HepG2 (cell line): ENCODE measurements at regions not wholly inside any gene's neighbourhood (a gene's known extent, or its start where the extent isn't known, plus 50 kb on each side); places are given as distances from the start of the nearest gene placed in this dataset.
A peak's percentile ranks its signal among the peaks of the same experiment; 100 is the strongest.

Source experiments
- ATF4 ChIP-seq, 2 experiments: fragments of 450-650 bp in 1 of 2; sonication (generic) in 1 of 2; formaldehyde crosslinking; IDR thresholded peaks; 2 replicates each; pipeline versions ENCODE4 v1.5.0 to v1.8.0; 2020 to 2022; ENCODE audit warnings: mild to moderate bottlenecking in 1 of 2, missing genetic modification reagents in 1 of 2
- CCDC6 ChIP-seq: sonication (generic); formaldehyde crosslinking; IDR thresholded peaks from 2 replicates; pipeline ENCODE4 v1.8.1; 2022; ENCODE audit warnings: mild to moderate bottlenecking, missing genetic modification reagents, moderate library complexity
- DZIP1 ChIP-seq: sonication (generic); formaldehyde crosslinking; IDR thresholded peaks from 2 replicates; pipeline ENCODE4 v1.5.0; 2020; ENCODE audit warnings: mild to moderate bottlenecking, missing genetic modification reagents
- FOSL2 ChIP-seq: sonication (generic); formaldehyde crosslinking; IDR thresholded peaks from 2 replicates; pipeline ENCODE4 v1.4.0; 2020; ENCODE audit warnings: missing genetic modification reagents
- IRX3 ChIP-seq: sonication (generic); formaldehyde crosslinking; IDR thresholded peaks from 2 replicates; pipeline ENCODE4 v1.8.1; 2023; ENCODE audit warnings: mild to moderate bottlenecking, low read depth, missing genetic modification reagents, borderline replicate concordance
- PBX3 ChIP-seq: sonication (generic); formaldehyde crosslinking; IDR thresholded peaks from 2 replicates; pipeline ENCODE4 v1.8.1; 2023; ENCODE audit warnings: missing genetic modification reagents, inconsistent platforms, borderline replicate concordance
- RCOR2 ChIP-seq: IDR thresholded peaks from 2 replicates; pipeline ENCODE4 v1.6.1; 2016; ENCODE audit warnings: missing biosample characterization, missing genetic modification reagents
- ZMYM4 ChIP-seq: sonication (generic); formaldehyde crosslinking; IDR thresholded peaks from 2 replicates; pipeline ENCODE4 v1.8.1; 2023; ENCODE audit warnings: mild to moderate bottlenecking, missing genetic modification reagents
- ZNF557 ChIP-seq: sonication (generic); formaldehyde crosslinking; IDR thresholded peaks from 2 replicates; pipeline ENCODE4 v1.4.0; 2020; ENCODE audit warnings: missing genetic modification reagents
- TF ChIP-seq, protein P1 (sequence below): sonication (generic); formaldehyde crosslinking; IDR thresholded peaks from 2 replicates; pipeline ENCODE4 v1.5.1; 2020; ENCODE audit warnings: mild to moderate bottlenecking, missing genetic modification reagents
- TF ChIP-seq, protein P2 (sequence below): sonication (generic); formaldehyde crosslinking; IDR thresholded peaks from 2 replicates; pipeline ENCODE4 v1.9.0; 2021; ENCODE audit warnings: mild to moderate bottlenecking, missing genetic modification reagents
- TF ChIP-seq, protein P3 (sequence below): sonication (generic); formaldehyde crosslinking; IDR thresholded peaks from 2 replicates; pipeline ENCODE4 v1.5.1; 2020; ENCODE audit warnings: missing genetic modification reagents, mild to moderate bottlenecking, borderline replicate concordance

- TF ChIP-seq, protein P1, sequence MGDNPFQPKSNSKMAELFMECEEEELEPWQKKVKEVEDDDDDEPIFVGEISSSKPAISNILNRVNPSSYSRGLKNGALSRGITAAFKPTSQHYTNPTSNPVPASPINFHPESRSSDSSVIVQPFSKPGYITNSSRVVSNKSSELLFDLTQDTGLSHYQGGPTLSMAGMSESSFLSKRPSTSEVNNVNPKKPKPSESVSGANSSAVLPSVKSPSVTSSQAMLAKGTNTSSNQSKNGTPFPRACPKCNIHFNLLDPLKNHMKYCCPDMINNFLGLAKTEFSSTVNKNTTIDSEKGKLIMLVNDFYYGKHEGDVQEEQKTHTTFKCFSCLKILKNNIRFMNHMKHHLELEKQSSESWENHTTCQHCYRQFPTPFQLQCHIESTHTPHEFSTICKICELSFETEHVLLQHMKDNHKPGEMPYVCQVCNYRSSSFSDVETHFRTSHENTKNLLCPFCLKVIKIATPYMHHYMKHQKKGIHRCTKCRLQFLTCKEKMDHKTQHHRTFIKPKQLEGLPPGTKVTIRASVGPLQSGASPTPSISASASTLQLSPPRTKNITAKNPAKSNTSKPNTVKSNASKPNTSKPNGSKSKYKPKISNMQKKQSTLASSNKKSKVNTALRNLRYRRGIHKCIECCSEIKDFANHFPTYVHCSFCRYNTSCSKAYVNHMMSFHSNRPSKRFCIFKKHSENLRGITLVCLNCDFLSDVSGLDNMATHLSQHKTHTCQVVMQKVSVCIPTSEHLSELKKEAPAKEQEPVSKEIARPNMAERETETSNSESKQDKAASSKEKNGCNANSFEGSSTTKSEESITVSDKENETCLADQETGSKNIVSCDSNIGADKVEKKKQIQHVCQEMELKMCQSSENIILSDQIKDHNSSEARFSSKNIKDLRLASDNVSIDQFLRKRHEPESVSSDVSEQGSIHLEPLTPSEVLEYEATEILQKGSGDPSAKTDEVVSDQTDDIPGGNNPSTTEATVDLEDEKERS (CRISPR knock-in tag): 0 out of 2 replicates have a peak, but pooled peaks have one; percentile 72
- 0 out of 4 replicates have a peak, but pooled peaks of 1 of the 2 experiments have one; percentile 52 for TF ChIP-seq ATF4 (CRISPR knock-in tag; IDR thresholded peaks at IDR 0.05)
- peak; percentile 34; the same call in 1 of the 2 replicates for TF ChIP-seq ZMYM4 (CRISPR knock-in tag)
- TF ChIP-seq FOSL2 (CRISPR knock-in tag): peak; percentile 64
- TF ChIP-seq PBX3 (CRISPR knock-in tag): no peak
- TF ChIP-seq, protein P2, sequence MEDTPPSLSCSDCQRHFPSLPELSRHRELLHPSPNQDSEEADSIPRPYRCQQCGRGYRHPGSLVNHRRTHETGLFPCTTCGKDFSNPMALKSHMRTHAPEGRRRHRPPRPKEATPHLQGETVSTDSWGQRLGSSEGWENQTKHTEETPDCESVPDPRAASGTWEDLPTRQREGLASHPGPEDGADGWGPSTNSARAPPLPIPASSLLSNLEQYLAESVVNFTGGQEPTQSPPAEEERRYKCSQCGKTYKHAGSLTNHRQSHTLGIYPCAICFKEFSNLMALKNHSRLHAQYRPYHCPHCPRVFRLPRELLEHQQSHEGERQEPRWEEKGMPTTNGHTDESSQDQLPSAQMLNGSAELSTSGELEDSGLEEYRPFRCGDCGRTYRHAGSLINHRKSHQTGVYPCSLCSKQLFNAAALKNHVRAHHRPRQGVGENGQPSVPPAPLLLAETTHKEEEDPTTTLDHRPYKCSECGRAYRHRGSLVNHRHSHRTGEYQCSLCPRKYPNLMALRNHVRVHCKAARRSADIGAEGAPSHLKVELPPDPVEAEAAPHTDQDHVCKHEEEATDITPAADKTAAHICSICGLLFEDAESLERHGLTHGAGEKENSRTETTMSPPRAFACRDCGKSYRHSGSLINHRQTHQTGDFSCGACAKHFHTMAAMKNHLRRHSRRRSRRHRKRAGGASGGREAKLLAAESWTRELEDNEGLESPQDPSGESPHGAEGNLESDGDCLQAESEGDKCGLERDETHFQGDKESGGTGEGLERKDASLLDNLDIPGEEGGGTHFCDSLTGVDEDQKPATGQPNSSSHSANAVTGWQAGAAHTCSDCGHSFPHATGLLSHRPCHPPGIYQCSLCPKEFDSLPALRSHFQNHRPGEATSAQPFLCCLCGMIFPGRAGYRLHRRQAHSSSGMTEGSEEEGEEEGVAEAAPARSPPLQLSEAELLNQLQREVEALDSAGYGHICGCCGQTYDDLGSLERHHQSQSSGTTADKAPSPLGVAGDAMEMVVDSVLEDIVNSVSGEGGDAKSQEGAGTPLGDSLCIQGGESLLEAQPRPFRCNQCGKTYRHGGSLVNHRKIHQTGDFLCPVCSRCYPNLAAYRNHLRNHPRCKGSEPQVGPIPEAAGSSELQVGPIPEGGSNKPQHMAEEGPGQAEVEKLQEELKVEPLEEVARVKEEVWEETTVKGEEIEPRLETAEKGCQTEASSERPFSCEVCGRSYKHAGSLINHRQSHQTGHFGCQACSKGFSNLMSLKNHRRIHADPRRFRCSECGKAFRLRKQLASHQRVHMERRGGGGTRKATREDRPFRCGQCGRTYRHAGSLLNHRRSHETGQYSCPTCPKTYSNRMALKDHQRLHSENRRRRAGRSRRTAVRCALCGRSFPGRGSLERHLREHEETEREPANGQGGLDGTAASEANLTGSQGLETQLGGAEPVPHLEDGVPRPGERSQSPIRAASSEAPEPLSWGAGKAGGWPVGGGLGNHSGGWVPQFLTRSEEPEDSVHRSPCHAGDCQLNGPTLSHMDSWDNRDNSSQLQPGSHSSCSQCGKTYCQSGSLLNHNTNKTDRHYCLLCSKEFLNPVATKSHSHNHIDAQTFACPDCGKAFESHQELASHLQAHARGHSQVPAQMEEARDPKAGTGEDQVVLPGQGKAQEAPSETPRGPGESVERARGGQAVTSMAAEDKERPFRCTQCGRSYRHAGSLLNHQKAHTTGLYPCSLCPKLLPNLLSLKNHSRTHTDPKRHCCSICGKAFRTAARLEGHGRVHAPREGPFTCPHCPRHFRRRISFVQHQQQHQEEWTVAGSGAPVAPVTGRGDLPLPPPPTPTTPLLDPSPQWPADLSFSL: peak; percentile 79
- no peak for TF ChIP-seq IRX3 (CRISPR knock-in tag)
- 0 out of 2 replicates have a peak, but pooled peaks have one; percentile 62 for TF ChIP-seq RCOR2 (CRISPR knock-in tag)
- TF ChIP-seq, protein P3, sequence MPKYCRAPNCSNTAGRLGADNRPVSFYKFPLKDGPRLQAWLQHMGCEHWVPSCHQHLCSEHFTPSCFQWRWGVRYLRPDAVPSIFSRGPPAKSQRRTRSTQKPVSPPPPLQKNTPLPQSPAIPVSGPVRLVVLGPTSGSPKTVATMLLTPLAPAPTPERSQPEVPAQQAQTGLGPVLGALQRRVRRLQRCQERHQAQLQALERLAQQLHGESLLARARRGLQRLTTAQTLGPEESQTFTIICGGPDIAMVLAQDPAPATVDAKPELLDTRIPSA (CRISPR knock-in tag): no peak
- no peak for TF ChIP-seq DZIP1 (CRISPR knock-in tag)
- TF ChIP-seq ZNF557: no peak
- TF ChIP-seq CCDC6: no peak
Measured at GRCh38 chr6:137351890-137352289, 132.7 kb upstream of the IFNGR1 start (continued).
